H9 (cell line): ENCODE measurements at regions not wholly inside any gene's neighbourhood (a gene's known extent, or its start where the extent isn't known, plus 50 kb on each side); places are given as distances from the start of the nearest gene placed in this dataset.

ENCODE experiments used
- DNase-seq: peaks from one replicate; pipeline ENCODE4 v3.0.0-alpha.2; 2017
- H2AFZ ChIP-seq: one replicate; pipeline ENCODE4 v1.6.1; 2013; ENCODE audit warnings: mild to moderate bottlenecking, low read length, control low read depth, moderate library complexity
- H2AK5ac ChIP-seq: 2 replicates; pipeline ENCODE4 v1.6.1; 2013; ENCODE audit warnings: low read length, control low read depth, mixed read lengths; ENCODE audit not compliant: insufficient read length
- H2BK120ac ChIP-seq: one replicate; pipeline ENCODE4 v1.6.1; 2013; ENCODE audit warnings: low read depth, mild to moderate bottlenecking, low read length, control low read depth, inconsistent platforms; ENCODE audit not compliant: poor library complexity, severe bottlenecking
- H2BK12ac ChIP-seq: 2 replicates; pipeline ENCODE4 v1.6.1; 2013; ENCODE audit warnings: low read length, control low read depth, mixed read lengths, low read depth; ENCODE audit not compliant: insufficient read length
- H2BK15ac ChIP-seq: 2 replicates; pipeline ENCODE4 v1.6.1; 2013; ENCODE audit warnings: low read depth, low read length, control low read depth
- H2BK20ac ChIP-seq: one replicate; pipeline ENCODE4 v1.6.1; 2013; ENCODE audit warnings: low read depth, mild to moderate bottlenecking, low read length, control low read depth, inconsistent platforms; ENCODE audit not compliant: poor library complexity, severe bottlenecking
- H2BK5ac ChIP-seq: 2 replicates; pipeline ENCODE4 v1.6.1; 2013; ENCODE audit warnings: low read length, control low read depth, mixed read lengths; ENCODE audit not compliant: insufficient read length
- H3K14ac ChIP-seq: 2 replicates; pipeline ENCODE4 v1.6.1; 2013; ENCODE audit warnings: low read length, control low read depth; ENCODE audit not compliant: insufficient read depth
- H3K18ac ChIP-seq: 2 replicates; pipeline ENCODE4 v1.6.1; 2013; ENCODE audit warnings: low read depth, mild to moderate bottlenecking, mixed read lengths, low read length, control low read depth; ENCODE audit not compliant: insufficient read length
- H3K23ac ChIP-seq: 2 replicates; pipeline ENCODE4 v1.6.1; 2013; ENCODE audit warnings: low read length, control low read depth, mixed read lengths, low read depth; ENCODE audit not compliant: insufficient read length
- H3K23me2 ChIP-seq: 2 replicates; pipeline ENCODE4 v1.6.1; 2013; ENCODE audit warnings: low read depth, mild to moderate bottlenecking, mixed read lengths, low read length, control low read depth; ENCODE audit not compliant: insufficient read length, poor library complexity, severe bottlenecking
- H3K27ac ChIP-seq: 2 replicates; pipeline ENCODE4 v1.5.1; 2013; ENCODE audit warnings: low read length, control low read depth, mixed read lengths, low read depth; ENCODE audit not compliant: insufficient read length
- H3K27me3 ChIP-seq: 2 replicates; pipeline ENCODE4 v1.6.1; 2013; ENCODE audit warnings: low read length, control low read depth, inconsistent platforms; ENCODE audit not compliant: insufficient read depth
- H3K4ac ChIP-seq: 2 replicates; pipeline ENCODE4 v1.6.1; 2013; ENCODE audit warnings: low read depth, mild to moderate bottlenecking, control low read depth, inconsistent platforms, low read length, moderate library complexity
- H3K4me1 ChIP-seq: 2 replicates; pipeline ENCODE4 v1.6.1; 2013; ENCODE audit warnings: low read length, control low read depth, inconsistent platforms; ENCODE audit not compliant: insufficient read depth
- H3K4me2 ChIP-seq: 2 replicates; pipeline ENCODE4 v1.6.1; 2013; ENCODE audit warnings: low read length, control low read depth, mixed read lengths; ENCODE audit not compliant: insufficient read length, insufficient read depth
- H3K56ac ChIP-seq: 2 replicates; pipeline ENCODE4 v1.6.1; 2013; ENCODE audit warnings: low read depth, mild to moderate bottlenecking, mixed read lengths, low read length, control low read depth; ENCODE audit not compliant: insufficient read length
- H3K79me1 ChIP-seq: 2 replicates; pipeline ENCODE4 v1.6.1; 2013; ENCODE audit warnings: low read depth, mild to moderate bottlenecking, moderate library complexity, low read length, control low read depth, inconsistent platforms; ENCODE audit not compliant: insufficient read depth, poor library complexity, severe bottlenecking
- H3K79me2 ChIP-seq: 2 replicates; pipeline ENCODE4 v1.6.1; 2013; ENCODE audit warnings: low read length, control low read depth, inconsistent platforms; ENCODE audit not compliant: insufficient read depth
- H3K9ac ChIP-seq: 2 replicates; pipeline ENCODE4 v1.6.1; 2013; ENCODE audit warnings: low read length, control low read depth, mixed read lengths; ENCODE audit not compliant: insufficient read length; ENCODE audit errors: extremely low read depth
- H3K9me3 ChIP-seq: one replicate; pipeline ENCODE4 v1.6.1; 2013; ENCODE audit warnings: low read depth, low read length, inconsistent platforms; ENCODE audit not compliant: control insufficient read depth
- H3T11ph ChIP-seq: one replicate; pipeline ENCODE4 v1.6.1; 2013; ENCODE audit warnings: mild to moderate bottlenecking, low read length, control low read depth, inconsistent platforms
- H4K20me1 ChIP-seq: one replicate; pipeline ENCODE4 v1.6.1; 2013; ENCODE audit not compliant: control insufficient read depth, insufficient read length, insufficient read depth
- H4K5ac ChIP-seq: 2 replicates; pipeline ENCODE4 v1.6.1; 2013; ENCODE audit warnings: low read depth, mild to moderate bottlenecking, mixed read lengths, low read length, control low read depth; ENCODE audit not compliant: insufficient read length
- H4K8ac ChIP-seq: replicated peaks from 2 replicates; pipeline ENCODE4 v1.6.1; 2013; ENCODE audit warnings: low read length, control low read depth, mixed read lengths, low read depth; ENCODE audit not compliant: insufficient read length
- H4K91ac ChIP-seq: 2 replicates; pipeline ENCODE4 v1.6.1; 2013; ENCODE audit warnings: low read depth, mild to moderate bottlenecking, moderate library complexity, mixed read lengths, low read length, control low read depth; ENCODE audit not compliant: insufficient read length
- H3K27ac Mint-ChIP-seq, 3 experiments: 2 replicates in 2 of 3; 3 replicates in 1 of 3; pipeline ENCODE4 v1.8.0; 2020 to 2021; ENCODE audit warnings: mixed read lengths in 3 of 3, mild to moderate bottlenecking in 1 of 3, moderate library complexity in 1 of 3
- H3K27me3 Mint-ChIP-seq: 2 replicates; pipeline ENCODE4 v1.8.0; 2021; ENCODE audit warnings: low read depth, mild to moderate bottlenecking, moderate library complexity, mixed read lengths
- H3K36me3 Mint-ChIP-seq, 3 experiments: 2 replicates in 2 of 3; 3 replicates in 1 of 3; pipeline ENCODE4 v1.8.0; 2020 to 2021; ENCODE audit warnings: low read depth in 3 of 3, mixed read lengths in 3 of 3; ENCODE audit not compliant: insufficient read depth in 1 of 3
- H3K4me1 Mint-ChIP-seq, 2 experiments: 2 replicates each; pipeline ENCODE4 v1.8.0; 2020; ENCODE audit warnings: mixed read lengths in 2 of 2
- H3K4me3 Mint-ChIP-seq, 2 experiments: 2 replicates in 1 of 2; 3 replicates in 1 of 2; pipeline ENCODE4 v1.8.0; 2020 to 2021; ENCODE audit warnings: mild to moderate bottlenecking in 2 of 2, mixed read lengths in 2 of 2, moderate library complexity in 1 of 2
- H3K9me3 Mint-ChIP-seq, 2 experiments: 2 replicates in 1 of 2; 3 replicates in 1 of 2; pipeline ENCODE4 v1.8.0; 2020; ENCODE audit warnings: mild to moderate bottlenecking in 2 of 2, mixed read lengths in 2 of 2, moderate library complexity in 1 of 2
- whole genome bisulfite sequencing: extraction: QIAGEN DNeasy Blood & Tissue Kit; methylation state at CpG from one replicate; pipeline ENCODE4 v1.1.7; 2013; ENCODE audit warnings: missing lambda C conversion rate, low lambda C conversion rate, mixed read lengths; ENCODE audit not compliant: insufficient read length; ENCODE audit errors: extremely low coverage; 5-methylcytosine and 5-hydroxymethylcytosine counted together
- TF ChIP-seq, protein P1 (sequence below): fragments of 200-600 bp; sonication (generic); conservative IDR thresholded peaks from 3 replicates; pipeline ENCODE4 v1.8.0; 2021; ENCODE audit warnings: antibody characterized with exemption, mild to moderate bottlenecking

DNA sequence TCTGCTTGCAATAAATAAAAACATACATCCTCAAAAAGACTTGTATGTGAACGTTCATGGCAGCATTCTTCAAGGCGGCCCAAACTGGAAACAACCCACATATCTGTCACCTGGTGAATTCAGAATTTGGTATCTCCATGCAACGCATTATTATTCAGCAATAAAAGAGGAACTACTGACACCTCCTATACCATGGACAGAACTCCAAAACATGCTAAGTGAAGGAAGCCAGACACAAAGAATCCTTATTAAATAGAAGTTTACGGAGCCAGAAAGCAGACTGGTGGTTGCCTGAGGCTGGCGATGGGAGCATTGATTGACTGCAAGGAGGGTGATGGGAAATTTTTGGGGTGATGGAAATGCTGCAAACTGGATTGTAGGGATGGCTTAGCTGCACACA lies 530.8 kb upstream of the DPP6 start:
- Histone ChIP-seq H3K14ac (no peak overlapping the region), H3K27me3 (no peaks in the 10 kb centered on the region), H4K20me1 (no peaks in the 10 kb centered on the region), H3K56ac (no peak overlapping the region), H2AK5ac (no peak overlapping the region), H3K9me3 (peaks cover 12% of the 10 kb centered on the region), H3K79me1 (no peaks in the 10 kb centered on the region), H4K5ac (no peak overlapping the region), H3K4me1 (no peaks in the 10 kb centered on the region), H3K18ac (no peak overlapping the region), H4K8ac (no peak overlapping the region), H2BK5ac (no peak overlapping the region), H3K9ac (no peak overlapping the region), H2BK15ac (no peak overlapping the region), H2BK20ac (no peak overlapping the region), H2BK12ac (no peak overlapping the region), H2AFZ (no peak overlapping the region), H3K27ac (no peak overlapping the region), H3K79me2 (no peaks in the 10 kb centered on the region), H3K23ac (no peak overlapping the region), H2BK120ac (no peak overlapping the region), H3K23me2 (no peaks in the 10 kb centered on the region), H4K91ac (no peak overlapping the region), H3K4me2 (no peak overlapping the region), H3T11ph (no peak overlapping the region), H3K4ac (no peak overlapping the region)
- Mint-ChIP-seq H3K9me3 (peaks cover 89 to 96% of the 10 kb centered on the region in 2 experiments), H3K27ac (no peak overlapping the region), H3K4me3 (no peak overlapping the region), H3K27me3 (peaks cover 2% of the 10 kb centered on the region), H3K4me1 (no peaks in the 10 kb centered on the region), H3K36me3 (peaks cover 4 to 33% (median 7%) of the 10 kb centered on the region in 3 experiments; a peak in 5 of 7 replicates)
- no peak for DNase-seq
- no CpG with 5 or more reads among the region's 5 CpGs for WGBS
- TF ChIP-seq, protein P1, sequence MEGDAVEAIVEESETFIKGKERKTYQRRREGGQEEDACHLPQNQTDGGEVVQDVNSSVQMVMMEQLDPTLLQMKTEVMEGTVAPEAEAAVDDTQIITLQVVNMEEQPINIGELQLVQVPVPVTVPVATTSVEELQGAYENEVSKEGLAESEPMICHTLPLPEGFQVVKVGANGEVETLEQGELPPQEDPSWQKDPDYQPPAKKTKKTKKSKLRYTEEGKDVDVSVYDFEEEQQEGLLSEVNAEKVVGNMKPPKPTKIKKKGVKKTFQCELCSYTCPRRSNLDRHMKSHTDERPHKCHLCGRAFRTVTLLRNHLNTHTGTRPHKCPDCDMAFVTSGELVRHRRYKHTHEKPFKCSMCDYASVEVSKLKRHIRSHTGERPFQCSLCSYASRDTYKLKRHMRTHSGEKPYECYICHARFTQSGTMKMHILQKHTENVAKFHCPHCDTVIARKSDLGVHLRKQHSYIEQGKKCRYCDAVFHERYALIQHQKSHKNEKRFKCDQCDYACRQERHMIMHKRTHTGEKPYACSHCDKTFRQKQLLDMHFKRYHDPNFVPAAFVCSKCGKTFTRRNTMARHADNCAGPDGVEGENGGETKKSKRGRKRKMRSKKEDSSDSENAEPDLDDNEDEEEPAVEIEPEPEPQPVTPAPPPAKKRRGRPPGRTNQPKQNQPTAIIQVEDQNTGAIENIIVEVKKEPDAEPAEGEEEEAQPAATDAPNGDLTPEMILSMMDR, result no peak
